Endothelial cell of umbilical vein (primary cell): ENCODE measurements at regions not wholly inside any gene's neighbourhood (a gene's known extent, or its start where the extent isn't known, plus 50 kb on each side); places are given as distances from the start of the nearest gene placed in this dataset.

Experiments
- BruUV-seq: library from RNA; stranded (reverse); fragments of 400-500 nt; replicated peaks from 2 replicates; lab custom pipeline; 2021; lab: Mats Ljungman, UMichigan
- CTCF ChIA-PET: fragments of 300-600, 350-600 bp; sonication (Branson Sonifier 250); formaldehyde crosslinking; loops from one replicate; lab custom pipeline; 2021; ENCODE audit warnings: antibody characterized with exemption, inconsistent platforms; lab: Charles Lee
- POLR2A ChIA-PET: fragments of 300-600, 350-600 bp; sonication (Branson Sonifier 250); formaldehyde crosslinking; loops from one replicate; lab custom pipeline; 2021; ENCODE audit warnings: antibody characterized with exemption, inconsistent platforms; lab: Charles Lee
- DNase-seq: peaks from one replicate; pipeline ENCODE4 v3.0.0-alpha.2; 2011; ENCODE audit warnings: low read depth, low spot score
- FAIRE-seq: peaks from 2 replicates; lab custom pipeline; 2011; peaks lifted over from hg19 to GRCh38; lab: Jason Lieb, UNC
- H2AFZ ChIP-seq: 2 replicates; pipeline ENCODE4 v1.6.0; 2012; ENCODE audit warnings: low read depth, low read length, control low read depth, inconsistent platforms
- H3K27ac ChIP-seq: 2 replicates; pipeline ENCODE4 v1.5.1; 2011; ENCODE audit warnings: low read depth, mild to moderate bottlenecking, control low read depth, low read length, moderate library complexity; ENCODE audit not compliant: insufficient read depth
- H3K27me3 ChIP-seq, 2 experiments: 2 replicates each; pipeline versions ENCODE4 v1.6.0 to v1.6.1; 2011; ENCODE audit warnings: low read length in 2 of 2, mixed read lengths in 1 of 2; ENCODE audit not compliant: control insufficient read depth in 2 of 2, insufficient read depth in 2 of 2
- H3K36me3 ChIP-seq, 2 experiments: 2 replicates in 1 of 2; 3 replicates in 1 of 2; pipeline ENCODE4 v1.5.1; 2011; ENCODE audit warnings: low read length in 2 of 2, mild to moderate bottlenecking in 1 of 2, moderate library complexity in 1 of 2; ENCODE audit not compliant: control insufficient read depth in 2 of 2, insufficient read depth in 2 of 2; ENCODE audit errors: extremely low read depth in 1 of 2
- H3K4me1 ChIP-seq: 3 replicates; pipeline ENCODE4 v1.5.1; 2011; ENCODE audit warnings: mild to moderate bottlenecking, low read length; ENCODE audit not compliant: control insufficient read depth, insufficient read depth; ENCODE audit errors: extremely low read depth
- H3K4me2 ChIP-seq: 2 replicates; pipeline ENCODE4 v1.6.1; 2011; ENCODE audit warnings: low read length, control low read depth, mixed read lengths; ENCODE audit not compliant: insufficient read depth
- H3K4me3 ChIP-seq, 3 experiments: fragments of 200-600 bp in 1 of 3; sonication (generic), shearing (Covaris generic) in 1 of 3; replicated peaks in 1 of 3; 2 replicates each; pipeline ENCODE4 v1.5.1; 2011 to 2016; ENCODE audit warnings: control low read depth in 3 of 3, low read length in 3 of 3, mild to moderate bottlenecking in 2 of 3, inconsistent platforms in 1 of 3, low read depth in 1 of 3, moderate library complexity in 1 of 3; ENCODE audit not compliant: insufficient read depth in 1 of 3
- H3K79me2 ChIP-seq: 2 replicates; pipeline ENCODE4 v1.6.0; 2012; ENCODE audit warnings: low read length, inconsistent platforms; ENCODE audit not compliant: control insufficient read depth, insufficient read depth
- H3K9ac ChIP-seq: replicated peaks from 2 replicates; pipeline ENCODE3; 2011; ENCODE audit warnings: low read length, control low read depth; ENCODE audit not compliant: insufficient read depth; ENCODE audit errors: extremely low read depth
- H3K9me1 ChIP-seq: replicated peaks from 3 replicates; pipeline ENCODE4 v1.6.0; 2011; ENCODE audit warnings: mild to moderate bottlenecking, low read length; ENCODE audit not compliant: control insufficient read depth, insufficient read depth; ENCODE audit errors: extremely low read depth
- H3K9me3 ChIP-seq: replicated peaks from 2 replicates; pipeline ENCODE4 v1.5.1; 2012; ENCODE audit warnings: low read length, inconsistent platforms; ENCODE audit not compliant: control insufficient read depth, insufficient read depth
- H4K20me1 ChIP-seq: replicated peaks from 2 replicates; pipeline ENCODE3; 2011; ENCODE audit warnings: mild to moderate bottlenecking, low read length; ENCODE audit not compliant: control insufficient read depth, insufficient read depth; ENCODE audit errors: extremely low read depth
- EZH2 ChIP-seq: IDR thresholded peaks from 2 replicates; pipeline ENCODE4 v1.6.1; 2012; ENCODE audit warnings: borderline replicate concordance, low read depth, mild to moderate bottlenecking, moderate library complexity, low read length, inconsistent platforms; ENCODE audit not compliant: severe bottlenecking
- FOS ChIP-seq: IDR thresholded peaks from 2 replicates; pipeline ENCODE4 v1.6.1; 2011; ENCODE audit warnings: mild to moderate bottlenecking, low read length, moderate library complexity, borderline replicate concordance; ENCODE audit not compliant: insufficient read depth
- GATA2 ChIP-seq: IDR thresholded peaks from 2 replicates; pipeline ENCODE4 v1.7.0; 2011; ENCODE audit warnings: low read depth, mild to moderate bottlenecking, moderate library complexity, mixed read lengths, low read length; ENCODE audit not compliant: insufficient read length, insufficient read depth
- JUN ChIP-seq: IDR thresholded peaks from 2 replicates; pipeline ENCODE4 v1.6.1; 2011; ENCODE audit warnings: borderline replicate concordance, low read depth; ENCODE audit not compliant: insufficient read length, insufficient read depth
- MYC ChIP-seq: IDR thresholded peaks from one replicate; pipeline ENCODE4 v1.6.1; 2011; ENCODE audit warnings: mild to moderate bottlenecking, low read depth, low read length
- POLR2A ChIP-seq: IDR thresholded peaks from 2 replicates; pipeline ENCODE4 v1.6.1; 2012; ENCODE audit warnings: low read depth, mild to moderate bottlenecking, control low read depth, low read length
- POLR2AphosphoS5 ChIP-seq: IDR thresholded peaks from 2 replicates; pipeline ENCODE4 v1.6.1; 2012; ENCODE audit warnings: low read depth, mild to moderate bottlenecking, control low read depth, low read length, moderate library complexity; ENCODE audit not compliant: insufficient read depth
- dilution Hi-C: fragments of 300-500 bp; cut with MboI; formaldehyde crosslinking; loops from one replicate; pipeline ENCODE4 v1.15.0; 2019; ENCODE audit warnings: low sequenced_read_pairs; ENCODE audit not compliant: extremely low pct_ligation_motif_present
- intact Hi-C: fragments of 100-400 bp; cut with micrococcal nuclease; formaldehyde crosslinking; loops from one replicate; pipeline ENCODE4 v1.10.0; 2022
- TF ChIP-seq, protein P1 (sequence below): IDR thresholded peaks from 2 replicates; pipeline ENCODE4 v1.6.1; 2011; ENCODE audit not compliant: insufficient read depth, insufficient read length
- TF ChIP-seq, protein P2 (sequence below), 2 donors: IDR thresholded peaks; 1 replicate in 1 of 2; 2 replicates in 1 of 2; pipeline ENCODE4 v1.5.1; 2011; ENCODE audit warnings: low read length in 2 of 2, mild to moderate bottlenecking in 2 of 2, moderate library complexity in 2 of 2, control low read depth in 1 of 2, inconsistent platforms in 1 of 2, low read depth in 1 of 2; ENCODE audit not compliant: insufficient read depth in 1 of 2; ENCODE audit errors: extremely low read depth in 1 of 2

DNA sequence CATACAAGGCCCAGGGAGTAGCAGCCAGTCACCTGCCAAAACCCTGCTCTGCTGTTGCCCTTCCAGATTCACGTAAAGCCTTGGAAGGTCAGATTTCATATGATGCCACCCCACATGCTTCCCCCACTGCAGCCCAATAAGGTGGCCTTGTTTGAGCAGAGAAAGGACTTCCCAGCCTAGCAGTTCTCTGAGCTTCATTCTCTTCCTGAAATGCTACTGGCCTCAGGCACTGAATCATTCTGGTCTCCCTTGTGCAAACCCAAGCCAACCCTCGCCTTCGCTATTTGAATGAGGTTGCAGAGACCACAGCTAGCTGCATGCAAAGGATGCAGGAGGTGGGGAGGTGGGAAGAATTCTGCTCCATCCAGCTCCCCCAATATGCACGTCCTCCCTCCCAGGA, 60.3 kb upstream of the PLXNA4 start:
- no peak for FAIRE-seq
- H3K27me3 ChIP-seq = peaks cover 2 to 9% of the 10 kb centered on the region in 2 experiments
- POLR2A ChIA-PET = no interaction called here
- dilution Hi-C loops (no loop called here), intact Hi-C loops (no loop called here)
- no peaks in the 10 kb centered on the region for H4K20me1 ChIP-seq
- no peaks in the 10 kb centered on the region for H3K9me1 ChIP-seq
- no peak overlapping the region for H3K27ac ChIP-seq
- CTCF ChIA-PET = interaction anchor here (1.6 kb wide), 1 partner anchor 9 kb away, joined by 3 read pairs; no protein-coding TSS in a partner anchor
- BruUV-seq = no TSS peak
- H3K9ac ChIP-seq = no peak overlapping the region
- no peaks in the 10 kb centered on the region for H3K9me3 ChIP-seq
- H3K79me2 ChIP-seq = no peaks in the 10 kb centered on the region
- no peaks in the 10 kb centered on the region for H3K36me3 ChIP-seq
- no peaks in the 10 kb centered on the region for H3K4me1 ChIP-seq
- no peak overlapping the region for H3K4me3 ChIP-seq
- TF ChIP-seq POLR2AphosphoS5 (no peak), EZH2 (no peak), MYC (no peak), POLR2A (no peak), FOS (no peak), GATA2 (no peak), JUN (no peak)
- TF ChIP-seq, protein P1, sequence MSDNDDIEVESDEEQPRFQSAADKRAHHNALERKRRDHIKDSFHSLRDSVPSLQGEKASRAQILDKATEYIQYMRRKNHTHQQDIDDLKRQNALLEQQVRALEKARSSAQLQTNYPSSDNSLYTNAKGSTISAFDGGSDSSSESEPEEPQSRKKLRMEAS = no peak
- TF ChIP-seq, protein P2, sequence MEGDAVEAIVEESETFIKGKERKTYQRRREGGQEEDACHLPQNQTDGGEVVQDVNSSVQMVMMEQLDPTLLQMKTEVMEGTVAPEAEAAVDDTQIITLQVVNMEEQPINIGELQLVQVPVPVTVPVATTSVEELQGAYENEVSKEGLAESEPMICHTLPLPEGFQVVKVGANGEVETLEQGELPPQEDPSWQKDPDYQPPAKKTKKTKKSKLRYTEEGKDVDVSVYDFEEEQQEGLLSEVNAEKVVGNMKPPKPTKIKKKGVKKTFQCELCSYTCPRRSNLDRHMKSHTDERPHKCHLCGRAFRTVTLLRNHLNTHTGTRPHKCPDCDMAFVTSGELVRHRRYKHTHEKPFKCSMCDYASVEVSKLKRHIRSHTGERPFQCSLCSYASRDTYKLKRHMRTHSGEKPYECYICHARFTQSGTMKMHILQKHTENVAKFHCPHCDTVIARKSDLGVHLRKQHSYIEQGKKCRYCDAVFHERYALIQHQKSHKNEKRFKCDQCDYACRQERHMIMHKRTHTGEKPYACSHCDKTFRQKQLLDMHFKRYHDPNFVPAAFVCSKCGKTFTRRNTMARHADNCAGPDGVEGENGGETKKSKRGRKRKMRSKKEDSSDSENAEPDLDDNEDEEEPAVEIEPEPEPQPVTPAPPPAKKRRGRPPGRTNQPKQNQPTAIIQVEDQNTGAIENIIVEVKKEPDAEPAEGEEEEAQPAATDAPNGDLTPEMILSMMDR (IDR thresholded peaks at IDR 0.05; ENCODE audit: extremely low read depth in 1 of 2, insufficient read depth in 1 of 2, low read depth in 1 of 2, low read length in 2 of 2) = no peak
- no peak overlapping the region for H2AFZ ChIP-seq
- DNase-seq = no peak
- H3K4me2 ChIP-seq = no peak overlapping the region
